ENCODE measurements at regions not wholly inside any gene's neighbourhood (a gene's known extent, or its start where the extent isn't known, plus 50 kb on each side); places are given as distances from the start of the nearest gene placed in this dataset.

GRCh38 chr3:26061947-26062346 is 272.1 kb downstream of the OXSM start:
- Histone ChIP-seq H2AFZ (ENCODE audit: low read depth, low read length) (no peak overlapping the region), H4K20me1 (replicated peaks; ENCODE audit: control insufficient read depth, extremely low read depth, insufficient read depth, low read length) (no peaks in the 10 kb centered on the region), H3K9me3 (replicated peaks; ENCODE audit: control insufficient read depth, insufficient read depth, low read length) (no peaks in the 10 kb centered on the region), H3K9ac (replicated peaks; ENCODE audit: extremely low read depth, insufficient read depth, low read length) (no peak overlapping the region), H3K4me3 (replicated peaks in 1 of 3; ENCODE audit: insufficient read depth in 1 of 3, low read depth in 1 of 3, low read length in 3 of 3) (no peak overlapping the region), H3K79me2 (ENCODE audit: control insufficient read depth, insufficient read depth, low read length) (no peaks in the 10 kb centered on the region), H3K27me3 (ENCODE audit: control insufficient read depth in 2 of 2, insufficient read depth in 2 of 2, low read length in 2 of 2) (no peaks in the 10 kb centered on the region), H3K4me1 (ENCODE audit: control insufficient read depth, extremely low read depth, insufficient read depth, low read length) (no peaks in the 10 kb centered on the region), H3K9me1 (replicated peaks; ENCODE audit: control insufficient read depth, extremely low read depth, insufficient read depth, low read length) (no peaks in the 10 kb centered on the region), H3K4me2 (ENCODE audit: insufficient read depth, low read length) (no peak overlapping the region), H3K27ac (ENCODE audit: insufficient read depth, low read depth, low read length) (no peak overlapping the region), H3K36me3 (ENCODE audit: control insufficient read depth in 2 of 2, extremely low read depth in 1 of 2, insufficient read depth in 2 of 2, low read length in 2 of 2) (no peaks in the 10 kb centered on the region)
- ChIA-PET POLR2A (no interaction called here), CTCF (no interaction called here)
- no peak for DNase-seq (ENCODE audit: low read depth, low spot score)
- dilution Hi-C loops (cut with MboI; ENCODE audit: extremely low pct_ligation_motif_present, low sequenced_read_pairs), result no loop called here
- TF ChIP-seq MAX (IDR thresholded peaks at IDR 0.05; ENCODE audit: insufficient read depth, insufficient read length) (no peak), POLR2A (IDR thresholded peaks at IDR 0.05; ENCODE audit: low read depth, low read length) (no peak), FOS (IDR thresholded peaks at IDR 0.05; ENCODE audit: borderline replicate concordance, insufficient read depth, low read length) (no peak), MYC (IDR thresholded peaks at IDR 0.05; ENCODE audit: low read depth, low read length) (no peak), POLR2AphosphoS5 (IDR thresholded peaks at IDR 0.05; ENCODE audit: insufficient read depth, low read depth, low read length) (no peak), GATA2 (IDR thresholded peaks at IDR 0.05; ENCODE audit: insufficient read depth, insufficient read length, low read depth, low read length) (no peak), EZH2 (IDR thresholded peaks at IDR 0.05; ENCODE audit: borderline replicate concordance, low read depth, low read length, severe bottlenecking) (no peak), JUN (IDR thresholded peaks at IDR 0.05; ENCODE audit: borderline replicate concordance, insufficient read depth, insufficient read length, low read depth) (no peak)
- TF ChIP-seq, protein P1, sequence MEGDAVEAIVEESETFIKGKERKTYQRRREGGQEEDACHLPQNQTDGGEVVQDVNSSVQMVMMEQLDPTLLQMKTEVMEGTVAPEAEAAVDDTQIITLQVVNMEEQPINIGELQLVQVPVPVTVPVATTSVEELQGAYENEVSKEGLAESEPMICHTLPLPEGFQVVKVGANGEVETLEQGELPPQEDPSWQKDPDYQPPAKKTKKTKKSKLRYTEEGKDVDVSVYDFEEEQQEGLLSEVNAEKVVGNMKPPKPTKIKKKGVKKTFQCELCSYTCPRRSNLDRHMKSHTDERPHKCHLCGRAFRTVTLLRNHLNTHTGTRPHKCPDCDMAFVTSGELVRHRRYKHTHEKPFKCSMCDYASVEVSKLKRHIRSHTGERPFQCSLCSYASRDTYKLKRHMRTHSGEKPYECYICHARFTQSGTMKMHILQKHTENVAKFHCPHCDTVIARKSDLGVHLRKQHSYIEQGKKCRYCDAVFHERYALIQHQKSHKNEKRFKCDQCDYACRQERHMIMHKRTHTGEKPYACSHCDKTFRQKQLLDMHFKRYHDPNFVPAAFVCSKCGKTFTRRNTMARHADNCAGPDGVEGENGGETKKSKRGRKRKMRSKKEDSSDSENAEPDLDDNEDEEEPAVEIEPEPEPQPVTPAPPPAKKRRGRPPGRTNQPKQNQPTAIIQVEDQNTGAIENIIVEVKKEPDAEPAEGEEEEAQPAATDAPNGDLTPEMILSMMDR (IDR thresholded peaks at IDR 0.05; ENCODE audit: extremely low read depth in 1 of 2, insufficient read depth in 1 of 2, low read depth in 1 of 2, low read length in 2 of 2), result no peak
- BruUV-seq (replicated peaks), result no TSS peak
- FAIRE-seq, result no peak
- intact Hi-C loops (cut with micrococcal nuclease), result no loop called here

Measured in endothelial cell of umbilical vein (primary cell).